Cardiac muscle cell (in vitro differentiated cells and primary cell): ENCODE measurements at regions not wholly inside any gene's neighbourhood (a gene's known extent, or its start where the extent isn't known, plus 50 kb on each side); places are given as distances from the start of the nearest gene placed in this dataset.

Experiments
- DNase-seq, 2 donors: peaks; one replicate each; pipeline versions ENCODE4 v3.0.0 to v3.0.0-alpha.2; 2010 to 2017; ENCODE audit warnings: low read depth in 1 of 2, low spot score in 1 of 2
- H3K27ac ChIP-seq: fragments of 200-600 bp; sonication (generic); 2 replicates; pipeline ENCODE4 v1.5.1; 2016
- H3K27me3 ChIP-seq: fragments of 200-600 bp; sonication (generic); 2 replicates; pipeline ENCODE4 v1.6.0; 2016; ENCODE audit warnings: control low read depth
- H3K36me3 ChIP-seq: fragments of 200-600 bp; sonication (generic); 2 replicates; pipeline ENCODE4 v1.5.1; 2016; ENCODE audit warnings: control low read depth
- H3K4me1 ChIP-seq: fragments of 200-600 bp; sonication (generic); 2 replicates; pipeline ENCODE4 v1.8.1; 2017; ENCODE audit warnings: low read depth, mild to moderate bottlenecking, mixed run types
- H3K4me3 ChIP-seq: fragments of 200-600 bp; sonication (generic); 2 replicates; pipeline ENCODE4 v1.5.1; 2016; ENCODE audit warnings: mild to moderate bottlenecking
- H3K9me3 ChIP-seq: fragments of 200-600 bp; sonication (generic); 2 replicates; pipeline ENCODE4 v1.5.1; 2017; ENCODE audit warnings: low read depth, mild to moderate bottlenecking, control low read depth
- CTCF ChIP-seq: IDR thresholded peaks from 2 replicates; pipeline ENCODE4 v1.5.1; 2012; ENCODE audit warnings: low read depth, mild to moderate bottlenecking, low read length

GRCh38 chr3:180359953-180360279 is 242.0 kb upstream of the TTC14 start:
- no peaks in the 10 kb centered on the region for H3K9me3 ChIP-seq
- DNase-seq = no peak

GRCh38 chr3:180362081-180362480 is 239.9 kb upstream of the TTC14 start:
- DNase-seq = no peak
- Histone ChIP-seq H3K36me3 (no peaks in the 10 kb centered on the region), H3K27me3 (no peaks in the 10 kb centered on the region), H3K9me3 (no peaks in the 10 kb centered on the region), H3K27ac (no peak overlapping the region), H3K4me1 (no peaks in the 10 kb centered on the region), H3K4me3 (no peak overlapping the region)
- TF ChIP-seq CTCF = no peak

More at GRCh38 chr3:180359953-180360279, 242.0 kb upstream of the TTC14 start:
- TF ChIP-seq CTCF = no peak
- no peak overlapping the region for H3K4me3 ChIP-seq
- H3K27me3 ChIP-seq = no peaks in the 10 kb centered on the region
- H3K36me3 ChIP-seq = no peaks in the 10 kb centered on the region
- H3K4me1 ChIP-seq = no peaks in the 10 kb centered on the region
- no peak overlapping the region for H3K27ac ChIP-seq

GRCh38 chr3:180375831-180376230 is 226.1 kb upstream of the TTC14 start:
- TF ChIP-seq CTCF = no peak
- DNase-seq = no peak
- no peak overlapping the region for H3K4me3 ChIP-seq

GRCh38 chr3:180378496-180378895 is 223.5 kb upstream of the TTC14 start:
- H3K4me1 ChIP-seq = no peaks in the 10 kb centered on the region
- no peak for DNase-seq
- no peaks in the 10 kb centered on the region for H3K36me3 ChIP-seq
- no peaks in the 10 kb centered on the region for H3K27me3 ChIP-seq
- no peaks in the 10 kb centered on the region for H3K9me3 ChIP-seq
- no peak overlapping the region for H3K27ac ChIP-seq
- H3K4me3 ChIP-seq = no peak overlapping the region
- no peak for TF ChIP-seq CTCF

More at GRCh38 chr3:180375831-180376230, 226.1 kb upstream of the TTC14 start:
- Histone ChIP-seq H3K9me3 (no peaks in the 10 kb centered on the region), H3K27me3 (no peaks in the 10 kb centered on the region), H3K27ac (no peak overlapping the region), H3K36me3 (no peaks in the 10 kb centered on the region), H3K4me1 (no peaks in the 10 kb centered on the region)

- H3K4me1 ChIP-seq = no peaks in the 10 kb centered on the region
- no peak overlapping the region for H3K27ac ChIP-seq
- H3K9me3 ChIP-seq = no peaks in the 10 kb centered on the region
- DNase-seq = no peak
- H3K4me3 ChIP-seq = no peak overlapping the region
- H3K27me3 ChIP-seq = no peaks in the 10 kb centered on the region
- TF ChIP-seq CTCF = no peak
- no peaks in the 10 kb centered on the region for H3K36me3 ChIP-seq
Observed at GRCh38 chr3:180382638-180383180, 219.3 kb upstream of the TTC14 start.
